H1 (cell line): ENCODE measurements at regions not wholly inside any gene's neighbourhood (a gene's known extent, or its start where the extent isn't known, plus 50 kb on each side); places are given as distances from the start of the nearest gene placed in this dataset.

Experiments used
- CTCF ChIA-PET: fragments of 300-600 bp; sonication (Branson Sonifier 250); formaldehyde crosslinking; loops from one replicate; lab custom pipeline; 2021; ENCODE audit not compliant: partially characterized antibody; lab: Charles Lee
- POLR2A ChIA-PET: fragments of 300-600 bp; sonication (Branson Sonifier 250); formaldehyde crosslinking; loops from one replicate; lab custom pipeline; 2021; ENCODE audit warnings: inconsistent platforms; ENCODE audit not compliant: partially characterized antibody; lab: Charles Lee
- DNase-seq, 2 experiments: peaks; one replicate each; pipeline versions ENCODE4 v3.0.0 to v3.0.0-alpha.2; 2010 to 2022; ENCODE audit warnings: low spot score in 2 of 2, low read depth in 1 of 2, mixed read lengths in 1 of 2
- FAIRE-seq: peaks from 2 replicates; lab custom pipeline; 2011; peaks lifted over from hg19 to GRCh38; lab: Jason Lieb, UNC
- H2AFZ ChIP-seq: 2 replicates; pipeline ENCODE4 v1.8.1; 2012; ENCODE audit warnings: low read length, inconsistent platforms
- H2AK5ac ChIP-seq: 2 replicates; pipeline ENCODE4 v1.6.1; 2013; ENCODE audit warnings: low read depth, low read length
- H2BK120ac ChIP-seq: replicated peaks from 2 replicates; pipeline ENCODE3; 2013; ENCODE audit warnings: low read depth, low read length, inconsistent platforms
- H2BK12ac ChIP-seq: 2 replicates; pipeline ENCODE4 v1.6.1; 2013; ENCODE audit warnings: low read depth, low read length
- H2BK15ac ChIP-seq: 2 replicates; pipeline ENCODE4 v1.6.1; 2013; ENCODE audit warnings: low read length
- H2BK20ac ChIP-seq: 2 replicates; pipeline ENCODE4 v1.6.1; 2013; ENCODE audit warnings: low read length
- H2BK5ac ChIP-seq: 2 replicates; pipeline ENCODE4 v1.6.1; 2013; ENCODE audit warnings: low read depth, low read length
- H3K14ac ChIP-seq: 2 replicates; pipeline ENCODE4 v1.6.1; 2013; ENCODE audit warnings: inconsistent platforms; ENCODE audit not compliant: insufficient read length
- H3K18ac ChIP-seq: 2 replicates; pipeline ENCODE4 v1.6.1; 2013; ENCODE audit warnings: low read length; ENCODE audit errors: extremely low read depth
- H3K23ac ChIP-seq: 2 replicates; pipeline ENCODE4 v1.6.1; 2013; ENCODE audit warnings: inconsistent platforms; ENCODE audit not compliant: insufficient read length
- H3K23me2 ChIP-seq: 2 replicates; pipeline ENCODE4 v1.6.1; 2013; ENCODE audit warnings: low read depth, low read length
- H3K27ac ChIP-seq: 2 replicates; pipeline ENCODE4 v1.6.1; 2011; ENCODE audit warnings: low read depth, low read length, inconsistent platforms
- H3K27me3 ChIP-seq, 4 experiments: replicated peaks in 1 of 4; 1 replicate in 1 of 4; 2 replicates in 3 of 4; pipeline versions ENCODE4 v1.6.1 to v1.8.1; 2011 to 2013; ENCODE audit warnings: low read length in 3 of 4, mild to moderate bottlenecking in 3 of 4, inconsistent platforms in 2 of 4, mixed read lengths in 2 of 4, moderate library complexity in 1 of 4; ENCODE audit not compliant: control insufficient read depth in 3 of 4, insufficient read depth in 3 of 4; ENCODE audit errors: extremely low read depth in 1 of 4
- H3K36me3 ChIP-seq, 4 experiments: 2 replicates each; pipeline versions ENCODE4 v1.6.1 to v1.8.1; 2011 to 2013; ENCODE audit warnings: mild to moderate bottlenecking in 4 of 4, low read length in 3 of 4, moderate library complexity in 2 of 4, control low read depth in 1 of 4, inconsistent platforms in 1 of 4; ENCODE audit not compliant: insufficient read depth in 4 of 4, control insufficient read depth in 2 of 4
- H3K4ac ChIP-seq: replicated peaks from 2 replicates; pipeline ENCODE3; 2013; ENCODE audit warnings: low read length, low read depth, mixed read lengths, inconsistent platforms; ENCODE audit not compliant: insufficient read length
- H3K4me1 ChIP-seq, 4 experiments: replicated peaks in 1 of 4; 1 replicate in 1 of 4; 2 replicates in 3 of 4; pipeline versions ENCODE4 v1.6.1 to v1.8.1; 2011 to 2013; ENCODE audit warnings: low read length in 3 of 4, inconsistent platforms in 2 of 4, mixed read lengths in 1 of 4; ENCODE audit not compliant: insufficient read depth in 4 of 4, control insufficient read depth in 3 of 4
- H3K4me2 ChIP-seq, 2 experiments: 2 replicates each; pipeline versions ENCODE4 v1.6.1 to v1.8.1; 2011 to 2013; ENCODE audit warnings: low read depth in 2 of 2, low read length in 2 of 2, control low read depth in 1 of 2, inconsistent platforms in 1 of 2, mild to moderate bottlenecking in 1 of 2; ENCODE audit not compliant: insufficient read depth in 1 of 2
- H3K4me3 ChIP-seq, 4 experiments: fragments of 200-600, 300-600 bp in 1 of 4; sonication (generic), shearing (Covaris generic), sonication (Bioruptor Twin) in 1 of 4; 2 replicates each; pipeline versions ENCODE4 v1.5.1 to v1.8.1; 2011 to 2016; ENCODE audit warnings: low read length in 4 of 4, low read depth in 3 of 4, control low read depth in 2 of 4, inconsistent platforms in 2 of 4, mild to moderate bottlenecking in 2 of 4, mixed read lengths in 1 of 4, moderate library complexity in 1 of 4; ENCODE audit not compliant: insufficient read depth in 2 of 4; ENCODE audit errors: extremely low read depth in 1 of 4
- H3K56ac ChIP-seq: replicated peaks from 2 replicates; pipeline ENCODE3; 2013; ENCODE audit warnings: low read depth, mild to moderate bottlenecking, mixed read lengths, low read length, inconsistent platforms; ENCODE audit not compliant: insufficient read length
- H3K79me1 ChIP-seq: 2 replicates; pipeline ENCODE4 v1.6.1; 2013; ENCODE audit warnings: low read depth, low read length, control low read depth
- H3K79me2 ChIP-seq, 2 experiments: 2 replicates each; pipeline versions ENCODE4 v1.6.1 to v1.8.1; 2012 to 2013; ENCODE audit warnings: low read length in 2 of 2, mild to moderate bottlenecking in 2 of 2, inconsistent platforms in 1 of 2; ENCODE audit not compliant: insufficient read depth in 2 of 2, control insufficient read depth in 1 of 2
- H3K9ac ChIP-seq, 4 experiments: replicated peaks in 1 of 4; 1 replicate in 1 of 4; 2 replicates in 3 of 4; pipeline versions ENCODE4 v1.6.1 to v1.8.1; 2011 to 2013; ENCODE audit warnings: low read depth in 3 of 4, low read length in 3 of 4, control low read depth in 2 of 4, mild to moderate bottlenecking in 2 of 4, moderate library complexity in 2 of 4, inconsistent platforms in 1 of 4; ENCODE audit errors: extremely low read depth in 1 of 4
- H3K9me3 ChIP-seq, 2 experiments: 2 replicates each; pipeline versions ENCODE4 v1.6.1 to v1.8.1; 2012 to 2013; ENCODE audit warnings: mild to moderate bottlenecking in 2 of 2, moderate library complexity in 2 of 2, control low read depth in 1 of 2, inconsistent platforms in 1 of 2, low read depth in 1 of 2, low read length in 1 of 2, mixed read lengths in 1 of 2; ENCODE audit not compliant: insufficient read depth in 2 of 2
- H4K20me1 ChIP-seq, 2 experiments: replicated peaks in 1 of 2; 2 replicates each; pipeline versions ENCODE3 to v1.8.1; 2011 to 2013; ENCODE audit warnings: inconsistent platforms in 2 of 2, low read length in 2 of 2, mild to moderate bottlenecking in 1 of 2; ENCODE audit not compliant: insufficient read depth in 2 of 2, control insufficient read depth in 1 of 2
- H4K5ac ChIP-seq: 2 replicates; pipeline ENCODE4 v1.6.1; 2013; ENCODE audit warnings: low read length, low read depth, mixed read lengths, inconsistent platforms; ENCODE audit not compliant: insufficient read length
- H4K8ac ChIP-seq: 2 replicates; pipeline ENCODE4 v1.8.0; 2013; ENCODE audit warnings: mild to moderate bottlenecking, moderate library complexity, low read length, inconsistent platforms; ENCODE audit not compliant: insufficient read depth; ENCODE audit errors: extremely low read depth
- H4K91ac ChIP-seq: replicated peaks from 2 replicates; pipeline ENCODE3; 2013; ENCODE audit warnings: low read length, mixed read lengths, inconsistent platforms; ENCODE audit not compliant: insufficient read length
- CEBPB ChIP-seq: IDR thresholded peaks from 2 replicates; pipeline ENCODE4 v1.6.1; 2012; ENCODE audit warnings: low read depth, low read length
- CTBP2 ChIP-seq: IDR thresholded peaks from 2 replicates; pipeline ENCODE4 v1.7.0; 2011; ENCODE audit warnings: borderline replicate concordance, mild to moderate bottlenecking, moderate library complexity, mixed read lengths, low read length; ENCODE audit not compliant: insufficient read depth, insufficient read length
- EGR1 ChIP-seq: IDR thresholded peaks from 2 replicates; pipeline ENCODE4 v1.6.1; 2011; ENCODE audit warnings: low read depth, low read length, borderline replicate concordance
- GTF2F1 ChIP-seq: IDR thresholded peaks from 2 replicates; pipeline ENCODE4 v1.6.1; 2012; ENCODE audit warnings: low read depth, low read length, improper control_type of control experiment, borderline replicate concordance
- HDAC2 ChIP-seq, 2 experiments: fragments of 300-600 bp in 1 of 2; sonication (generic) in 1 of 2; IDR thresholded peaks; 2 replicates each; pipeline ENCODE4 v1.6.1; 2011 to 2012; ENCODE audit warnings: low read depth in 2 of 2, low read length in 2 of 2, mild to moderate bottlenecking in 2 of 2, moderate library complexity in 2 of 2, borderline replicate concordance in 1 of 2, inconsistent platforms in 1 of 2
- SP4 ChIP-seq: IDR thresholded peaks from 2 replicates; pipeline ENCODE4 v1.6.1; 2012; ENCODE audit warnings: low read length, inconsistent platforms
- TBP ChIP-seq: IDR thresholded peaks from 2 replicates; pipeline ENCODE4 v1.6.1; 2011; ENCODE audit warnings: low read depth, low read length, improper control_type of control experiment
- ZNF274 ChIP-seq: IDR thresholded peaks from 2 replicates; pipeline ENCODE4 v1.7.0; 2012; ENCODE audit warnings: low read length, borderline replicate concordance; ENCODE audit errors: extremely low read depth
- WGBS, 2 experiments: shearing (Covaris generic) in 1 of 2; methylation state at CpG; one replicate each; pipeline versions ENCODE4 v1.1.6 to v1.1.7; 2013 to 2015; ENCODE audit warnings: low lambda C conversion rate in 2 of 2, mixed read lengths in 2 of 2, inconsistent platforms in 1 of 2, low coverage in 1 of 2, missing lambda C conversion rate in 1 of 2; ENCODE audit not compliant: insufficient replicate concordance in 2 of 2, insufficient coverage in 1 of 2, insufficient read length in 1 of 2; ENCODE audit errors: extremely low coverage in 1 of 2, missing lambda C conversion rate in 1 of 2; 5-methylcytosine and 5-hydroxymethylcytosine counted together

- Histone ChIP-seq H3K9ac (no peak overlapping the region), H3K4me3 (no peak overlapping the region), H2BK20ac (no peak overlapping the region), H2BK120ac (no peak overlapping the region), H3K4me2 (no peak overlapping the region), H3K79me1 (no peaks in the 10 kb centered on the region), H4K91ac (no peak overlapping the region), H3K23ac (no peak overlapping the region), H3K79me2 (no peaks in the 10 kb centered on the region), H3K4me1 (no peaks in the 10 kb centered on the region; a peak in 1 of 7 replicates), H4K5ac (no peak overlapping the region), H2BK5ac (no peak overlapping the region), H3K56ac (no peak overlapping the region), H2AFZ (no peak overlapping the region), H3K27me3 (no peaks in the 10 kb centered on the region), H4K8ac (no peak overlapping the region), H2BK15ac (no peak overlapping the region), H3K27ac (no peak overlapping the region), H3K36me3 (no peaks in the 10 kb centered on the region), H3K4ac (no peak overlapping the region), H3K14ac (no peak overlapping the region), H2AK5ac (no peak overlapping the region), H3K23me2 (no peaks in the 10 kb centered on the region), H4K20me1 (no peaks in the 10 kb centered on the region), H2BK12ac (no peak overlapping the region), H3K18ac (no peak overlapping the region), H3K9me3 (no peaks in the 10 kb centered on the region; a peak in 1 of 4 replicates)
- 100% methylated on average over 1 of the region's 1 CpG; no CpG with 5 or more reads in 1 of the 2 experiments for WGBS, 2 experiments
- no peak for TF ChIP-seq TBP
- no peak for TF ChIP-seq CEBPB
- TF ChIP-seq ZNF274, result no peak
- TF ChIP-seq CTBP2, result no peak
- no peak for TF ChIP-seq SP4
- TF ChIP-seq HDAC2 (IDR thresholded peaks at IDR 0.05; ENCODE audit: borderline replicate concordance in 1 of 2, low read depth in 2 of 2, low read length in 2 of 2), result no peak
- no peak for TF ChIP-seq EGR1
- TF ChIP-seq GTF2F1, result no peak
- no peak for DNase-seq
- FAIRE-seq, result no peak
- ChIA-PET POLR2A (no interaction called here), CTCF (interaction anchor here (1.0 kb wide), 1 partner anchor 17 kb away, joined by 3 read pairs; no protein-coding TSS in a partner anchor)
Observed at GRCh38 chr16:51701025-51701424, 550.0 kb upstream of the SALL1 start.
